RWPE2 (cell line): ENCODE measurements at regions not wholly inside any gene's neighbourhood (a gene's known extent, or its start where the extent isn't known, plus 50 kb on each side); places are given as distances from the start of the nearest gene placed in this dataset.

Source experiments
- ATAC-seq: fragments of 200-7000 bp; cut with Tn5 transposase; 3 replicates; pipeline ENCODE4 v1.9.1; 2021; ENCODE audit warnings: low read depth
- DNase-seq: peaks from one replicate; pipeline ENCODE4 v3.0.0-alpha.2; 2020; ENCODE audit warnings: low spot score
- H3K27ac ChIP-seq: fragments of 450-650 bp; 2 replicates; pipeline ENCODE4 v1.5.1; 2017; ENCODE audit warnings: mild to moderate bottlenecking; ENCODE audit not compliant: poor library complexity, severe bottlenecking
- H3K27me3 ChIP-seq: fragments of 250-450 bp; sonication (Bioruptor Pico); 2 replicates; pipeline ENCODE4 v1.5.1; 2021; ENCODE audit warnings: mild to moderate bottlenecking, moderate library complexity; ENCODE audit not compliant: insufficient read depth, poor library complexity, severe bottlenecking
- H3K36me3 ChIP-seq: fragments of 250-450 bp; sonication (Bioruptor Pico); 2 replicates; pipeline ENCODE4 v1.5.1; 2020; ENCODE audit warnings: low read depth, mild to moderate bottlenecking, moderate library complexity
- H3K4me1 ChIP-seq: fragments of 250-450 bp; sonication (Bioruptor Pico); 2 replicates; pipeline ENCODE4 v1.5.1; 2021; ENCODE audit warnings: mild to moderate bottlenecking, moderate library complexity; ENCODE audit not compliant: insufficient read depth, poor library complexity, severe bottlenecking
- H3K4me3 ChIP-seq: fragments of 250-450 bp; sonication (Bioruptor Pico); 2 replicates; pipeline ENCODE4 v1.5.1; 2021; ENCODE audit warnings: mild to moderate bottlenecking, moderate library complexity; ENCODE audit not compliant: severe bottlenecking
- H3K9me3 ChIP-seq: fragments of 250-450 bp; sonication (Bioruptor Pico); 2 replicates; pipeline ENCODE4 v1.5.1; 2021; ENCODE audit warnings: mild to moderate bottlenecking, moderate library complexity; ENCODE audit not compliant: severe bottlenecking
- TF ChIP-seq, protein P1 (sequence below): fragments of 450-650 bp; IDR thresholded peaks from one replicate; pipeline ENCODE4 v1.5.1; 2017; ENCODE audit warnings: mild to moderate bottlenecking, moderate library complexity; ENCODE audit not compliant: poor library complexity, severe bottlenecking

DNA sequence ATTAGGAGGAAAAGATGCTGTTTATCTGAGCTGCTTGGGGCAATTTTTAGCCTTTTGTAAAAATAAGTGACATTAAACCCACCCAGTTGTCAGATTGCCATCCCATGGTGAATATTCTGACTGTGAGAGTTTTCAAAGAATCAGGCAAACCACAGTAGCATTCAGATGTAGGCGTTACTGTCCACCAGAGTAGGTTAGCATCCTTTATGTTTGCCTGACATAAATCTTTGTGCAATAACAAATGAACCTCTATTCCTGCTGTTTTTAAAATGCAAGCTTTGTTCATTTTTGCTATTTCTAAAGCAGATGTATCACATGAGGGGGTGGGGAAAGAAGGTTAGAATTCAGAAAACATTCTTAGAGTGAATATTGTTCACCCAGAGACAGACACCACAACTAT is 427.8 kb downstream of the CDH9 start:
- Histone ChIP-seq H3K27ac (no peak overlapping the region), H3K9me3 (no peaks in the 10 kb centered on the region), H3K36me3 (no peaks in the 10 kb centered on the region), H3K4me3 (no peak overlapping the region), H3K27me3 (peaks cover 3% of the 10 kb centered on the region), H3K4me1 (no peaks in the 10 kb centered on the region)
- no peak for DNase-seq
- ATAC-seq = no peak
- TF ChIP-seq, protein P1, sequence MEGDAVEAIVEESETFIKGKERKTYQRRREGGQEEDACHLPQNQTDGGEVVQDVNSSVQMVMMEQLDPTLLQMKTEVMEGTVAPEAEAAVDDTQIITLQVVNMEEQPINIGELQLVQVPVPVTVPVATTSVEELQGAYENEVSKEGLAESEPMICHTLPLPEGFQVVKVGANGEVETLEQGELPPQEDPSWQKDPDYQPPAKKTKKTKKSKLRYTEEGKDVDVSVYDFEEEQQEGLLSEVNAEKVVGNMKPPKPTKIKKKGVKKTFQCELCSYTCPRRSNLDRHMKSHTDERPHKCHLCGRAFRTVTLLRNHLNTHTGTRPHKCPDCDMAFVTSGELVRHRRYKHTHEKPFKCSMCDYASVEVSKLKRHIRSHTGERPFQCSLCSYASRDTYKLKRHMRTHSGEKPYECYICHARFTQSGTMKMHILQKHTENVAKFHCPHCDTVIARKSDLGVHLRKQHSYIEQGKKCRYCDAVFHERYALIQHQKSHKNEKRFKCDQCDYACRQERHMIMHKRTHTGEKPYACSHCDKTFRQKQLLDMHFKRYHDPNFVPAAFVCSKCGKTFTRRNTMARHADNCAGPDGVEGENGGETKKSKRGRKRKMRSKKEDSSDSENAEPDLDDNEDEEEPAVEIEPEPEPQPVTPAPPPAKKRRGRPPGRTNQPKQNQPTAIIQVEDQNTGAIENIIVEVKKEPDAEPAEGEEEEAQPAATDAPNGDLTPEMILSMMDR = no peak

DNA sequence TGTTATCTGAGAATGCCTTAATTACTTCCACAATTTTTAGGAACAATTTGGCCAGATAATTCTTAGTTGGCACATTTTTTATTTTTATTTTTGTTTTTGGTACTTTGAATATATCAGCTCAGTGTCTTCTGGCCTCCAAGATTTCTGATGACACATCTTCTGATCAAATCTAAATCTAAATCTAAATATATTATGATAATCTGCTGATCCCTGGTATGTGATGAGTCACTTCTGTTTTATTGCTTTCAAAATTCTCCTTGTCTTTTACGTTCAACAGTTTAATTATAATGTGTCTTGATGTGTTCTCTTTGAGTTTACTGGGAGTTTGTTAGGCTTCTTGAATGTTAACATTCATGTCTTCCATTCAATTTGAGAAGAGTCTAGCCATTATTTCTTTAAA is 436.8 kb downstream of the CDH9 start:
- Histone ChIP-seq H3K27ac (no peak overlapping the region), H3K36me3 (no peaks in the 10 kb centered on the region), H3K27me3 (peaks cover 7% of the 10 kb centered on the region), H3K9me3 (peaks cover 2% of the 10 kb centered on the region), H3K4me1 (peaks cover 2% of the 10 kb centered on the region), H3K4me3 (no peak overlapping the region)
- TF ChIP-seq, protein P1 = no peak
- ATAC-seq = peak; percentile 48; the same call in 2 of the 3 replicates
- no peak for DNase-seq

DNA sequence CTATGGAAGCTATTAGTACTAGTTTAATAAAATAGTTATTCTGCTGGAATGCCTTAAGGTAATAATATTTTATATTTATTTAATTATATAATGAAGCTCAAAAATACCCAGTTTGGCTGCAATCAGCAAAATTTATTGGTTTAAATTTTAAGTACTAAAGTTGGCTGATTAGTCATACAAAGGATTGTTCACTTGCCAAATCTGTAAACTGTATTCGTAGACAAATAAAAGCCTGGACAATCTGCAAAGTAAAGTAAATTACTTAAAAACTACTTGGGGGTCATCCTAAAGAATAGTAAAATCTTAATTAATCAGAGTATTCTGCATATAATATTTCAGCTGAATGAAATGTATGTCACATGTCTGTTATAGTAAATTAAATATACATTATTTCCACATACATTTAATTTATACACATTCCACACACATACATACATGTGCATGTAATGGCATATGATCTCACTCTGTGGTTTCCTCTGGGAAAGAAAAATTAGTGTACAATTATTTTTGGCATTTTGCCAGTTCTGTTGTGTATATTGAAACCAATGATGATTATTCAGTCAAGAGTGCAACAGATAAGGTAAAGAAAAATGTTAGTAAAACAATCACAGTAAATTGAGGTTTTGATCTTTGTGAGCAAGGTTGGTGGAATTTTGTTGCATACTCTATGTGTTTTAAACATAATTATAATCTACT is 455.9 kb downstream of the CDH9 start:
- DNase-seq (no peak), ATAC-seq (peak; percentile 21; the same call in 1 of the 3 replicates)
- Histone ChIP-seq H3K4me3 (no peak overlapping the region), H3K4me1 (peaks cover 7% of the 10 kb centered on the region), H3K9me3 (no peaks in the 10 kb centered on the region), H3K36me3 (no peaks in the 10 kb centered on the region), H3K27ac (no peak overlapping the region), H3K27me3 (no peaks in the 10 kb centered on the region)
- TF ChIP-seq, protein P1 = no peak

DNA sequence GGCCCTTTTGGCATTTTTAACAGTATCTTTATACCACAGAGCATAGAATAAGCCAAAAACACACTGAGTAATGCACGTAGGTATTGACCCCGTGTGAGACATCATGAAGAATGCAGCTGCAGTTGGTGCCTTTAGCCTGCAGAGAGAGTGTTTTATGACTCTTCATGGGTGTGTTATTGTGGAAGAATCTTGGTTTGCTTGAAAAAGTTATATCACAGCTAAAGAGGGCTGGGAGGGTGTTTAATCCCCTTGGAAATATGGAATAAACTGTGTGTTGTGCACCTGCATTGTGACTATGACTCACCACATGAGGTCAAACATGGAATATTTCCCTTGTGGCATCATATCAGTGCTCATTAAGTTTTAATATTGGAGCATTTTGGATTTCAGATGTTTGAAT is 458.7 kb downstream of the CDH9 start:
- TF ChIP-seq, protein P1 = no peak
- H3K9me3 ChIP-seq = no peaks in the 10 kb centered on the region
- no peak overlapping the region for H3K4me3 ChIP-seq
- no peak for ATAC-seq
- H3K4me1 ChIP-seq = peaks cover 7% of the 10 kb centered on the region
- H3K36me3 ChIP-seq = no peaks in the 10 kb centered on the region
- no peak for DNase-seq
- H3K27ac ChIP-seq = no peak overlapping the region
- no peaks in the 10 kb centered on the region for H3K27me3 ChIP-seq

DNA sequence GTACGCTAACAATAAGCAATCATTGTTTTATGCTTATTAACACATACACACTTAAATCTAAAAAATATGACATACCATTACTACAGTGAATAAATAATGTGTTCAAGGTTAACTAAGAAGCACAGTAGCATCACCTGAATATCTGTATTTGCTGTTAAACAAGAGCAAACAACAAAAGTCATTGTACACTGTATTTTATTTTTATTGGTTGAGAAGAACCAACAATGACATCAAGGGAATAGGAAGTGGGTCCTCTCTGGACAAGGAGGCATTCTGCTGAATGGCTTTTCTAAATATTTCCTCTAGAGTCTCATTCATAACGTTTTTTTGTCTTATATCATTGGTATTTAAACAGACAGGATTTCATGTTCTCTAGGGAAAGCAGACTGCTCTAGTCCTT is 460.4 kb downstream of the CDH9 start:
- TF ChIP-seq, protein P1 = no peak
- peaks cover 7% of the 10 kb centered on the region for H3K4me1 ChIP-seq

More for the DNA sequence above, 460.4 kb downstream of the CDH9 start:
- H3K4me3 ChIP-seq = no peak overlapping the region
- no peak overlapping the region for H3K27ac ChIP-seq
- H3K36me3 ChIP-seq = no peaks in the 10 kb centered on the region
- no peaks in the 10 kb centered on the region for H3K9me3 ChIP-seq
- DNase-seq (no peak), ATAC-seq (no peak)
- H3K27me3 ChIP-seq = no peaks in the 10 kb centered on the region
